ENCODE measurements at regions not wholly inside any gene's neighbourhood (a gene's known extent, or its start where the extent isn't known, plus 50 kb on each side); places are given as distances from the start of the nearest gene placed in this dataset.

DNA sequence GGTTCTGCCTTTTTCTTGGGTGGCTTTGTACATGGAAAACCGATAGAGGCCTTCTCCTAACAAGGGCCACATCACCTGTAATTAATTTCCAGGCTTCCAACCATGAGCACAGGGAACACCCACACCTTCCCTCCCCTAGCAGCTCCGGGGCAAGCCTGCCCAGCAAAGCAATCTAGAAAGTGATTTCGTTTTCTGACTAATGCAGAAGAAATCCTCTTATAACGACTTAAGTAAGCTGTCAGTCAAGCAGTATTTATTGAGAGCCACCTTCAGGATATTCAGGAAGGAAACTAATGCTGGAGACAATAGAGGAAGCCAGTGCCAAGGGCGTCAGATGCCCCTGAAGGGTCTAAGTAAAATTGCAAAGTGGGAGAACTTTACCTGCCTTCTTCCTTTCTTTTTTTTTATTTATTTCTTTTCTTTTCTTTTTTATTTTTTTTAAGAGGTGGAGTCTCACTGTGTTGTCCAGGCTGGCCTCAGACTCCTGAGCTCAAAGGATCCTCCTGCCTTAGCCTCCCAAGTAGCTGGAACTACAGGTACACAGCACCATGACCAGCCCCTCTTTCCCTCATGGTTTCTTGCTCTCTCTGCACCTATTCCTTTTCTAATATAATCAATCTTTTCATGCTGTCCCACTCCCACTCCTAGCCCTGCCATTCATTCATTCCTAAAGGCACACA is 67.5 kb upstream of the MBOAT1 start:
- TF ChIP-seq, protein P1, sequence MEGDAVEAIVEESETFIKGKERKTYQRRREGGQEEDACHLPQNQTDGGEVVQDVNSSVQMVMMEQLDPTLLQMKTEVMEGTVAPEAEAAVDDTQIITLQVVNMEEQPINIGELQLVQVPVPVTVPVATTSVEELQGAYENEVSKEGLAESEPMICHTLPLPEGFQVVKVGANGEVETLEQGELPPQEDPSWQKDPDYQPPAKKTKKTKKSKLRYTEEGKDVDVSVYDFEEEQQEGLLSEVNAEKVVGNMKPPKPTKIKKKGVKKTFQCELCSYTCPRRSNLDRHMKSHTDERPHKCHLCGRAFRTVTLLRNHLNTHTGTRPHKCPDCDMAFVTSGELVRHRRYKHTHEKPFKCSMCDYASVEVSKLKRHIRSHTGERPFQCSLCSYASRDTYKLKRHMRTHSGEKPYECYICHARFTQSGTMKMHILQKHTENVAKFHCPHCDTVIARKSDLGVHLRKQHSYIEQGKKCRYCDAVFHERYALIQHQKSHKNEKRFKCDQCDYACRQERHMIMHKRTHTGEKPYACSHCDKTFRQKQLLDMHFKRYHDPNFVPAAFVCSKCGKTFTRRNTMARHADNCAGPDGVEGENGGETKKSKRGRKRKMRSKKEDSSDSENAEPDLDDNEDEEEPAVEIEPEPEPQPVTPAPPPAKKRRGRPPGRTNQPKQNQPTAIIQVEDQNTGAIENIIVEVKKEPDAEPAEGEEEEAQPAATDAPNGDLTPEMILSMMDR (IDR thresholded peaks at IDR 0.05): no peak
- no peak for TF ChIP-seq POLR2A (IDR thresholded peaks at IDR 0.05)
